ENCODE measurements at regions not wholly inside any gene's neighbourhood (a gene's known extent, or its start where the extent isn't known, plus 50 kb on each side); places are given as distances from the start of the nearest gene placed in this dataset.
"Not testable (repeated sequence)": the region's sequence is repeated elsewhere in the genome, so short reads cannot be mapped to it uniquely, and the experiment has no call there.

GRCh38 chr9:106035806-106036205, 341.5 kb downstream of the TMEM38B start:
- H3K27ac ChIP-seq = no peak overlapping the region
- no peak for DNase-seq (ENCODE audit: low read depth, low spot score)

GRCh38 chr9:106038266-106039001, 344.1 kb downstream of the TMEM38B start:
- DNase-seq (ENCODE audit: low read depth, low spot score) = no peak
- H3K27ac ChIP-seq = no peak overlapping the region

- no peak overlapping the region for H3K27ac ChIP-seq
- no peak for DNase-seq (ENCODE audit: low read depth, low spot score)
These were observed 345.0 kb downstream of the TMEM38B start for GRCh38 chr9:106039151-106039935.

- not testable (repeated sequence) for DNase-seq (ENCODE audit: low read depth, low spot score)
These were observed 347.6 kb downstream of the TMEM38B start for GRCh38 chr9:106041920-106042319.

GRCh38 chr9:106051545-106051944, 357.2 kb downstream of the TMEM38B start:
- DNase-seq (ENCODE audit: low read depth, low spot score) = no peak
- no peak overlapping the region for H3K27ac ChIP-seq

More at GRCh38 chr9:106041920-106042319, 347.6 kb downstream of the TMEM38B start:
- not testable (repeated sequence) for H3K27ac ChIP-seq

GRCh38 chr9:106052166-106052565, 357.8 kb downstream of the TMEM38B start:
- no peak for DNase-seq (ENCODE audit: low read depth, low spot score)

GRCh38 chr9:106052735-106053134, 358.4 kb downstream of the TMEM38B start:
- no peak for DNase-seq (ENCODE audit: low read depth, low spot score)
- H3K27ac ChIP-seq = no peak overlapping the region

More at GRCh38 chr9:106052166-106052565, 357.8 kb downstream of the TMEM38B start:
- no peak overlapping the region for H3K27ac ChIP-seq

GRCh38 chr9:106056328-106056727, 362.0 kb downstream of the TMEM38B start:
- DNase-seq (ENCODE audit: low read depth, low spot score) = no peak
- H3K27ac ChIP-seq = no peak overlapping the region

- no peak for DNase-seq (ENCODE audit: low read depth, low spot score)
- no peak overlapping the region for H3K27ac ChIP-seq
These were observed 364.1 kb downstream of the TMEM38B start for GRCh38 chr9:106058460-106058859.

- DNase-seq (ENCODE audit: low read depth, low spot score) = no peak
- no peak overlapping the region for H3K27ac ChIP-seq
These were observed 365.5 kb downstream of the TMEM38B start for GRCh38 chr9:106059886-106060285.

GRCh38 chr9:106060885-106061284, 366.5 kb downstream of the TMEM38B start:
- DNase-seq (ENCODE audit: low read depth, low spot score) = no peak
- H3K27ac ChIP-seq = no peak overlapping the region

GRCh38 chr9:106062250-106062649, 367.9 kb downstream of the TMEM38B start:
- DNase-seq (ENCODE audit: low read depth, low spot score) = no peak
- H3K27ac ChIP-seq = no peak overlapping the region

- DNase-seq (ENCODE audit: low read depth, low spot score) = no peak
- H3K27ac ChIP-seq = no peak overlapping the region
These were observed 370.8 kb downstream of the TMEM38B start for GRCh38 chr9:106065136-106065535.

- no peak overlapping the region for H3K27ac ChIP-seq
- no peak for DNase-seq (ENCODE audit: low read depth, low spot score)
These were observed 371.4 kb downstream of the TMEM38B start for GRCh38 chr9:106065579-106066214.

GRCh38 chr9:106066940-106067524, 372.7 kb downstream of the TMEM38B start:
- H3K27ac ChIP-seq = no peak overlapping the region

GRCh38 chr9:106069241-106069640, 374.9 kb downstream of the TMEM38B start:
- H3K27ac ChIP-seq = no peak overlapping the region
- DNase-seq (ENCODE audit: low read depth, low spot score) = no peak

More at GRCh38 chr9:106066940-106067524, 372.7 kb downstream of the TMEM38B start:
- DNase-seq (ENCODE audit: low read depth, low spot score) = no peak

GRCh38 chr9:106072421-106072820, 378.1 kb downstream of the TMEM38B start:
- DNase-seq (ENCODE audit: low read depth, low spot score) = no peak
- H3K27ac ChIP-seq = no peak overlapping the region

- DNase-seq (ENCODE audit: low read depth, low spot score) = no peak
- H3K27ac ChIP-seq = no peak overlapping the region
These were observed 379.7 kb downstream of the TMEM38B start for GRCh38 chr9:106074006-106074405.

- DNase-seq (ENCODE audit: low read depth, low spot score) = no peak
- H3K27ac ChIP-seq = peak overlapping the region; percentile 77
These were observed 381.1 kb downstream of the TMEM38B start for GRCh38 chr9:106075236-106075959.

- peak; percentile 67 for DNase-seq (ENCODE audit: low read depth, low spot score)
- H3K27ac ChIP-seq = peak overlapping the region; percentile 77
These were observed 381.6 kb downstream of the TMEM38B start for GRCh38 chr9:106075960-106076327.

Data from epithelial cell of prostate (primary cell).